Activated CD8-positive, alpha-beta memory T cell treated with anti-CD3 and anti-CD28 coated beads for 48 hours (primary cell): ENCODE measurements at regions not wholly inside any gene's neighbourhood (a gene's known extent, or its start where the extent isn't known, plus 50 kb on each side); places are given as distances from the start of the nearest gene placed in this dataset.
"Not testable (repeated sequence)": the region's sequence is repeated elsewhere in the genome, so short reads cannot be mapped to it uniquely, and the experiment has no call there.

Experiments
- DNase-seq, 3 experiments: peaks; one replicate each; pipeline ENCODE4 v3.0.0-alpha.2; 2020; ENCODE audit warnings: low read depth in 2 of 3, low spot score in 2 of 3

DNA sequence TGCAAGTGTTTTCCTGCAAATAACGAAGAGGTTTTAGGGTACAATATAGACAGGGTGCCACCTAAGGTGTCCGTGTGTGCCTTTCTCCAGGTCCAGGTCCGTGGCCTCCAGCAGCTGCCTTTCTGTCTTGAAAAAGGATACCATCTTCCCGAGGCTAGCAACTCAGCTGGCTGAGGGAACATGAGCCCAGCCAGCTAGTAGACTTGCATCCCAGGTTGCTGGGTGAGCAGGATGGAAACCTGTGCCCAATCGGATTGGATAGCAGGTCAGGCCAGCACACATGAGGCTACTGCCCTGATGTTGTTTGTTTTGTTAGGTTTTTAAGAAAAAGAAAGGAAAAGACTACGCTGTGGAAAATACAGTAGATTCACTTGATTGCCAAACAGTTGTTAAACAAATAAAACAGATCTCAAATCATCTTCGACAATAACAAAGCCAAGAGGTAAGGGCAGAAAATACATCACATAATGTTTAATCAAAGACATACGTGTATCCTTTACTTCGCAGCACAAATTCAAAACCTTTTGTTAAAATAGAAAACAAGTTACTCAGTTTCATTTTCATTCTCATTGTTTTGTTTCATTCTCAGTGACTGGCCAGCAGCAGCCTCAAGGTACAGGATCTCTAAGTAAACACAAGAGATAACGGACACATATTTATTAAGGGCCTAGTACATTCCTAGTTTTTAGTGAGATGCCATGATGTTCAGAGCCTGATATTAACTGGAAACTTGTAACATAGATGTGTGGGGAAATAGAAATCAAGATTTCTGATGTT is 661.2 kb upstream of the NR2F2 start:
- DNase-seq: no peak

DNA sequence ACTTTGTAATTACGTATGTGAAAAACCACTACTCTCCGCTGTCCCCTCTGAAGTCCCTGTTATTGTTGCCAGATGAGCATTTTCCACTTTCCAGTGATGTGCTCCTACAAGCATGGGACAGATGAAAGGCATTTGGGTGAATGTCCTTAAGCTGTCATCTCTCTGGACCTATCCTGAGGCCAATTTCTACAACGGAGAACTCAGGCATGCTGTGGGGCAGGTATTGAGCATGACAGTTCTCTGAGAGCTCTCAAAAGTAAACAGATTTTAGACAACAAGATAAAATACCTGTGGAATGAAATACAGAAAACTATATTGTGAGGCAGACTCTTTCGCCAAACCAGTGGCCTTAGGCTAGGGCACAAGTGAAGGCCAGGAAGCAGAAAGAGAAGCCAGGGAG is 656.5 kb upstream of the NR2F2 start:
- no peak for DNase-seq

DNA sequence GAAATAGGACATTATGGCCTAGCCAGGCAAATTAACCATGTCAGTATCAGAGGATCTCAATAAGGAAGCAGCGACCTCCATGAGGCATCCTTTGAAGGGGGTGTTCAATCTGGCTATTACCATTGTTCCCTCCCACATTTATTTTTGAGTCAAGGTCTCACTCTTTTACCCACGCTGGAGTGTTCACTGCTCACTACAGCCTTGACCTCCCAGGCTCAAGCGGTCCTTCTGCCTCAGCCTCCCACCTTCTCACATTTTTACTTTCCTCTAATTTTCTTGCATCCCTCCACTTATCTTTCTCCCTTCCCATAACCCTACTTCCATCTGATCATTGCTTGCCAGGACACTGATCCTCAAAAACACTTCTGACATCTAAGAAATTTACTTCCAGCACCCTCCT is 654.0 kb upstream of the NR2F2 start:
- no peak for DNase-seq

DNA sequence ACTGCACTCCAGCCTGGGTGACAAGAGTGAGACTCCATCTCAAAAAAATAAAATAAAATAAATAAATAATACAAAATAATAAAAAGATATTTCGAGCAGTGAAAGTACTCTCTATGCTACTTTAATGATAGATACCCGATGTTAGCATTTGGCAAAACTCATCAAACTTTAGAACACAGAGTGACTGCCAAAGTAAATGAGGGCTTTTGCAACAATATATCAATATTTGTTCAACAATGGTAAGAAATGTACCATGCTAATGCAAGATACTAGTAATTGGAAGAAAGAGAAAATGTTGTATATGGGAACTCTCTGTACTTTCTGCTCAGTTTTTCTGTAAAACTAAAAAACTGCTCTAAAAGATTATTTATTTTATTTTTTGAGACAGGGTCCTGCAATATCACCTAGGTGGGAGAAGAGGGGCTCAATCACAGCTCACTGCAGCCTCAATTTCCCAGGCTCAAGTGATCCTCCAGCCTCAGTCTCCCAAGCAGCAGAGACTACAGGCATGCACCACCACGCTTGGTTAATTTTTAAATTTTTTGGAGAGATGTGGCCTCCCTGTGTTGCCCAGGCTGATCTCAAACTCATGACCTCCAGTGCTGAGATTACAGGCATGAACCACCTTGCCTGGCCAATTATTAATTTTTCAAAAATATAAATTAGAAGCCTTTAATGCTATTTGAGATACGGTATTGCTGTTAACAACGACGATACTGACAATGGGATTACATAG is 650.5 kb upstream of the NR2F2 start:
- no peak for DNase-seq

DNA sequence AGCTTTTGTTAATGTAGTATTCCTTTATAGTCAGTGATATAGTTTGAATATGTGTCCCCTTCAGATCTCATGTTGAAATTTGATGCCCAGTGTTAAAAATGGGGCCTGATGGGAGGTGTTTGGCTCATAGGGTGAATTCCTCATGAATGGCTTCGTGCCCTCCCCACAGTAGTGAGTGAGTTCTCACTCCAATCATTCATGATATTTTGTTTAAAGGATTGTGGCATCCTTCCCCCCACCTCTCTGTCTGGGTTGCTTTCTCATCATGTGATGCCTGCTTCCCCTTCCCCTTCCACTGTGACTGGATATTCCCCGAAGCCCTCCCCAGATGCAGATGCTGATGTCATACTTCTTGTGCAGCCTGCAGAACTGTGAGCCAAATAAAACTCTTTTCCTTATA is 649.8 kb upstream of the NR2F2 start:
- no peak for DNase-seq

DNA sequence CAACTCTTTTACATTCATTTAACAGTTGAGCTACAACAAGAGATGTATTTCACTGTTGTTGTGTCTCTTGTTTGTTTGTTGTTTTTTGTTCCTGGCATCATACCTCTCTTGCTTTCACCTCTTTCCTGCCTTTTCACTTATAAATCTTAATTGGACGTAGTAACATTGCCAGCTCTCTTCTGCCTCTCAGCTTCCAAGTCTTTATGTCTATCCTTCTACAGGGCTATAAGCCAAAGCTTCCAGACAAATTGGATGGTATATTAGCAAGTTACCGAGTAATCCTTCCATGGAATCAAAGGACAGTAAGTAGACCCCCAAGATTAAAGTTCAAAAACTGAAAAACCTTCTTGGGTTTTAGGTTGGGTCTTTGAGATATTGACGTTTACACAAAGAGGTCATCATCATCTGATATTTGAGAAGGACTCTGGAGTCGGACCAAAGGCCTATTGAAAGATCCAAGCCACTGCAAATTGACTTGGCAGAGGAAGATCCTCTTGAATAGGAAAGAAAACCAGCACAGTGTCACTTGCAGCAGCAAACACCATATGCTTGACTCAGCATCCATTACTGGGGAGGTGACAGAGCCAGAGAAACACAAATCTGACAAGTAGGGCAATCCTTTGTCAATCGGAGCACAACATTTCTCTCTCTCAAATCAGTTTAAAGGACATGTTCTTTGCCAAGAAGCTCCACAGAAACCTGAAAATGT is 648.5 kb upstream of the NR2F2 start:
- no peak for DNase-seq

DNA sequence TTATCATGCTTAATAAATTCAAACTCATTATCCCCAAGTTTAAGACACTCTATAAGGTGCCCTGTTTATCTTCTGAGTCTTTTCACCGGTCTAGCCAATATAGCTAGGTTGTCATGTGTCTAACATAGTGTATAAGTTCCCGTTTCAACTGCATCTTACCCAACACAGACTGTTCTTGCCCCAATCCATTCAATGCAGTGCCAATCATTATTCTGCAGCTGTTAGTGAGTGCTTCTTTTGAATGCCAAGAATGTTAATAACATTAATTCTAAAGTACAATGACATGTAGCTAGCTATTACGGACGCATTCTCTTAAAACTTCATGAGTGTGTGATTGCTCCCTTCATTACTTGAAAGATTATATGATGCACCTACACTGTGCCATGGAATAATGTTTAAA is 646.4 kb upstream of the NR2F2 start:
- no peak for DNase-seq

DNA sequence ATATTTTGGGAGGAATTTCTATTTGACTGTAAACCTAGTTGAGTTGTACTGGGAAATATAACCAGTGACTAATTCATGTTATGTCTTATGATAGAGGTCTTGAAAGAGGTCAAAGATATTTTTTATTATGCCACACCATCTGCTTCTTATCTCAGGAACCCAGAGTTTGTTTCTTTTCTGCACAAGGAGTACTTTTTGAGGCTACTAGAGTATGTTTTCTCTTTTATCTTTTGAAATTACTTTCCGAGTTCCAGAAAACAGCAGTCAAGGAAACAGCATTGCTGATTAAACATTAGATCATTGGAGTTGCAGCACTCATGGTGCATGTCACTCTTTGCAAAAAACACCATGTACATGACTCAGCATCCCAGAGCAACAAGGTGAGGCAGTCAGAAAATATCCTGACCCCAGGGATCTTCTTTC is 645.8 kb upstream of the NR2F2 start:
- DNase-seq: no peak

DNA sequence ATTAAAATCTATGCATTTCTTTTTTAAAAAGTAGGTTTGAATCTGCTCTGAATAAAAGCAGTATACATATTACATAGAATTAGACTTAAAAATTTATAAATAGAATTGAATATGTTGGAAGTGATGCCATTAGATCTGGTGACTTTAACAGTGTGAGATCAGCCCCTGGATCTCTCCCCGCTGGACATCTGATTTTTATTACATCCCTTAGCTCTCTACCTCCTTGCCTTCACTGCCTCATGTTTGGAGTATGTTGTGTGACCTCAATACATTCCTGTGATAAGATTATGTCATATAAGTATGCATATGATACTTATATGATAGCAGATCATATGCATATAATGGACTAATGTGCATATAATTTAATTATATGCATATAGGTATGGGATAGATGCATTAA is 643.4 kb upstream of the NR2F2 start:
- DNase-seq: no peak

DNA sequence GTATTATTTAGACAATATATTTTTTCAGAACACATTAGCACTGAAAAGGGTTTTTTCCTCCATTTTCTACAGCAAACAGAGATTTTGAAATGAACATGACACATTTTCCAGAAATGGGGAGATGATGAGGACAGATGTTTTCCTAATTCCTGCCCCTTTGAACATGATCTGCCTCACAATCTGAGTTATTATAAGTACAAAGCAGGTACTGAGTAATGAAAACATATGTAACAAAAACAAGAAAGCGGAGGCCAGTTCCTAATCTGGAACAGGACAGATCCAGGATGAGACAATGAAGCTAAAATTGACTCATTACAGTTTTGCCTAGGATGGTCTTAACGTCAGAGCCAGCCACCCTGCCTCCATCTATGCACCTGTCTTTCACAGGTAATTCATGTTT is 642.8 kb upstream of the NR2F2 start:
- no peak for DNase-seq

DNA sequence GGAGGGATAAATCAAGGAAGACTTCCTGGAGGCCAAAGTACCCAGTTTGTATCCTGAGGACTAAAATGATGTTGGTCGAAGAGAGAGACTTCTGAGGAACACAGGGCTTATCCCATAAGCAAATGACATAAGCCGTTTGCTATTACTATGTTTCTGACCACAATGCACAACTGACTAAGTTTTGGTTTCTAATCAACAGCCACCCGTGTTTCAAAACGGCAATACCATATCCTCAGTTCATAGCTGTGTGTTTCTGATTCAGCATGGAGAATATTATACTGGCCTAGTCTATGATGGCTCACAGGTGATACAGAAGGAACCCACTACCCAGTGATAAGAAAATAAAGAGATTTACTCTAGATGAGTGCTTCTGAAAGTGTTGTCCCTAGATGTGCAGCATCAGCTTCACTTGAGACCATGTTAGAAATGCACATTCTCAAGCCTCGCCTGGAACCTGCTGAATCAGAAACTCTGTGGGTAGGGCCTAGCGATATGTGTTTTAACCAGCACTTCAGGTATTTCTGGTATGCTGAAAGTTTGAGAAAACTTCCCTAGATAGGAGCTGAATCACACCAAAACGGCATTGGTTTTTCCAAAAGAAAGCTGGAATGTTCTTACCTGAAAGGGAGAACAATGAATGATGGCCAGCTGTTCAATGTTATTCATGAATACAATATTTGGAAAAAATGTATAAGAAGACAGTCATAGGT is 639.7 kb upstream of the NR2F2 start:
- no peak for DNase-seq

DNA sequence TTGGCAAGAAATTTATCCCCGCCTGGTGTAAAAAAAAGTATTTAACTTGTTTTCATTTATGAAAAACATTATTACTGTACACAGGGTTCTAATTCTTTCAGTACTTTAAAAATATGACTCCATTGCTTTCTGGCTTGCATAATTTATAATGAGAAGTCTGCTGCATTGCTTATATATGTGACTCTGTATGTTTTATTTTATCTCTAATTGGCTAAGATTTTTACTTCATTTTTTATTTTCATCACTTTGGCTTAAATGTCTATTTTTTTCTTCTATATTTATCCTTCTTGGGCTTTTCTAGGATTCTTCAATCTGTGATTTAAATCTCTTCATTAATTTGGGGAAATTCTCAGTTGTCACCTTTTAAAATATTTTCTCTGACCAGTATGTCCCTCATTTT is 636.6 kb upstream of the NR2F2 start:
- DNase-seq: no peak

DNA sequence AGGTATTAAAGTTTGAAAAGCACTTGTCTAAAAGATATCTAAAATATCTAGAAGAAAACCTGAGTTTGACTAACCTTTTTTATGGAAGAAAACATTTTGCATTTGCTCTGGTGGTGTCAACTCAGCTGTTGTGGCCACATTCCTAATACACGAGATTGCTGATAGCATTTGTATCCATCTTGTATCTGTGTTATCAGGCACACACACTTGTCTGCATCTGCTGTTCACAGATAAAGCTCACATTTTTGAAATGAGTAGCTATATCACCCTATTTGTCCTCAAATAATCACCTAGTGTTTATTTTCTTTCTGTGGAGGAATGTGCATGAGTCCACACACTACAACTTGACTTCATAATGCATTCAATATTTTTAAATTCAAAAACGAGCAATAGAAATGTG is 632.3 kb upstream of the NR2F2 start:
- no peak for DNase-seq

DNA sequence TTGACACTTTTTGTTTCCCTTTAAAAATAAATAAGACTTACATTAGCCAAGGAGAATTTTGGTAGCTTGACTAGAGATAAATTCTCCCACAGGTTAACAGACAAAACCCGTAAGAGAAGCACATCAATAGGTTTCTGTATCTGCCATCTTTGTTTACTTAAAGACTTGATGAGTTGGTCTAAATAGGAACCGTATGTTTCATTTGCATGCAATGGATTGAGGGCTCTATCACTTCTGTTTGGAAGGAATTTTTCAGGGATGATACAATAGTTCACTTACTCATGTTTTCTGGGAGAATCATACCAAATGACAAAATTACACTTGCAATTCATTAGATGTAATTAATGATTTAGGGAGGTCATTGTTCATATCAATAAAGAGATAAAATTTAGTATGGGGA is 631.5 kb upstream of the NR2F2 start:
- no peak for DNase-seq

DNA sequence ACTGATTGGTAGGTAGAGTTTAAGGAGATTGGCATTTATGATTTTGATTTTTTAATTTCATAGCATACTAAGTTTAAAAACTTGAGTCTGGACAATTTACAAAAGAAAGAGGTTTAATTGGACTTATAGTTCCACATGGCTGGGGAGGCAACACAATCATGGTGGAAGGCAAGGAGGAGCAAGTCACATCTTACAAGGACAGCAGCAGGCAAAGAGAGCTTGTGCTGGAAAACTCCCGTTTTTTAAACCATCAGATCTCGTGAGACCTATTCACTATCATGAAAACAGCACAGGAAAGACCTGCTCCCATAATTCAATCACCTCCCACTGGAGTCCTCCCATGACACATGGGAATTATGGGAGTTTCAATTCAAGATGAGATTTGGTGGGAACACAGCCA is 630.9 kb upstream of the NR2F2 start:
- no peak for DNase-seq

DNA sequence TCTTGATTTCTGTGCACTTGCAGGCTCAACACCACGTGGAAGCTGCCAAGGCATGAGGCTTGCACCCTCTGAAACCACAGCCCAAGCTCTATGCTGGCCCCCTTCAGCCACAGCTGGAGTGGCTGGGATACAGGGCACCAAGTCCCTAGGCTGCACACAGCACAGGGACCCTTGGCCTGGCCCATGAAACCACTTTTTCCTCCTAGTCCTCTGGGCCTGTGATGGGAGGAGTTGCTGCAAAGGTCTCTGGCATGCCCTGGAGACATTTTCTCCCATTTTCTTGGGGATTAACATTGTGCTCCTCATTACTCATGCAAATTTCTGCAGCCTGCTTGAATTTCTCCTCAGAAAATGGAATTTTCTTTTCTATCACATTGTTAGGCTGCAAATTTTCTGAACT is 629.8 kb upstream of the NR2F2 start:
- not testable (repeated sequence) for DNase-seq

DNA sequence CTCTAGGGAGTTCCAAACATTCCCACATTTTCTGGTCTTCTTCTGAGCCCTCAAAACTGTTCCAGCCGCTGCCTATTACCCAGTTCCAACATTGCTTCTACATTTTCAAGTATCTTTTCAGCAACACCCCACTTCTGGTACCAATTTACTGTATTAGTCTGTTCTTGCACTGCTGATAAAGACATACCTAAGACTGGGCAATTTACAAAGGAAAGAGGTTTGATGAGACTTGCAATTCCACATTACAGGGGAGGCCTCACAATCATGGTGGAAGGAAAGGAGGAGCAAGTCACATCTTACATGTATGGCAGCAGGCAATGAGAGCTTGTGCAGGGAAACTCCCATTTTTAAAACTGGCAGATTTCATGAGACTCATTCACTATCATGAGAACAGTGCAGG is 629.1 kb upstream of the NR2F2 start:
- DNase-seq: no peak

DNA sequence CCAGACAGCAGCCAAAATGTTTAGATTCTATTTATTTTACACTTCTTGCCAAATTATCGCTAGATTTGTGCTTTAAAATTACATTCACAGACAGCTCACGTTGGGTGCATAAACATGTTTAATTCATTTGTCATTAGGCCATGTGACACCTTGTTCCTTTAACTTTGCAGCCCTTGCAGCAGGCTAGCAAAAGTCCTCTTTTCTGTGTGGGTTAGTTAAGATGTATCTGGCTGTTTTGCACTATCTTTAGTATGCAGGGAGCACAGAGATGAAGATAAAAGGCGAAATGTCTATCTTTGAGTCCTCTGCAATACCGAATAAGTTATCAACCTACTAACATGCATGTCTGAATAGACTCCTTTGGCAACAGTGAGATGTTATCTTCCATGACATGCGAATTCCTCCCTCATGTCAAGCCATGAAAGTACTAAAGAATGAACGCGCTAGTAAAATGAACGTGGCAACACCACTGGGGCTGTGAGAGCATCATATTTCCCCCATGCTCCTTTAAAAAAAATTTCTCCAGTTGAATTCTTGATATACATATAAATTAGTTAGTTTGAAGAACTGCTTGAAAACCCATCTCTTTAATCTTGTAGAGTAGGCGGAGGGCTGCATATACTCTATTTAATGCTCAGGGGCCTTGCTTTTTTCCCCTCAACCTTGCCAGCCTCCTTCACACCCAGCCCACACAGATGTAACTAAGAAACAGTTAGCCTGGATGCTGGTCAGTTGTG is 620.4 kb upstream of the NR2F2 start:
- no peak for DNase-seq

DNA sequence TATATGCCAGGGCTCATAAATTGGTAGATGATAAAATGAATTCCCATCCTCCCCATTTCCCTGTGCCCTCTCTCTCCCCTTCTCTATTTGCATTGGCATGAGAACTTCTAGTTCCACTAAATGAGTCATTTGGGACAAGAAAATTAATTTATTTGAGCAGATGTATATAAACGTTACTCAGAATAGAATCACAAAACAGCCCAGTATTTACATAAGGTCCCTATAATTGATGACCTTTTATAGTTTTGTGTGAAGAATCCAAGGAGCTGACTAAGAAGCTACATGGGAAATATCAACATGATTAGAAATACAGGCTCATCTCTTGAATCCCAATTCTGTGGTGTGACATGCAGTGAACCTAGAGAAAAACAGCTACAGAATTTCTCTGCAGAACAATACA is 617.7 kb upstream of the NR2F2 start:
- no peak for DNase-seq

DNA sequence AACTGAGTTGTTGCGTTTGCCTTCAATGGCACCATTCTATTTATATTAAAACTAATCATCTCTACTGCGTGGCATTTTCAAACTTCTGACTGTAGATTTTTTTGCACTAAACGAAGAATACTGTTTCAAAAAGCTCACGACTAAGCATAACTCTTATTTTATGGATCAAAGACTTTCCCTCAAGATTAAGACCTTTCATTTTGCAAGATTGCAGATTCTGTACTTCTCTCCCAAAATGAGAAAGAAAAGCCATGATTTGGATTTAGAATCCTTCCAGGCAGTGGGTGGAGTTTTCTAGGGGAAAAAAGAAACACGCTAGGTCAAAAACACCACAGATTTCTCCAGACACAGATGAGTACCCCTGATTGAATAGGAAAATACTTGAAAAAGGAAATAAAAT is 617.2 kb upstream of the NR2F2 start:
- no peak for DNase-seq
